ENCODE measurements at regions not wholly inside any gene's neighbourhood (a gene's known extent, or its start where the extent isn't known, plus 50 kb on each side); places are given as distances from the start of the nearest gene placed in this dataset.

GRCh38 chr6:8703059-8703458 is 267.7 kb upstream of the SLC35B3 start:
- TF ChIP-seq CTCF (IDR thresholded peaks at IDR 0.05; ENCODE audit: insufficient read depth, low read depth, low read length) (no peak), EZH2 (IDR thresholded peaks at IDR 0.05; ENCODE audit: insufficient read depth, low read length) (no peak)
